ENCODE measurements at regions not wholly inside any gene's neighbourhood (a gene's known extent, or its start where the extent isn't known, plus 50 kb on each side); places are given as distances from the start of the nearest gene placed in this dataset.

- TF ChIP-seq CTCF (IDR thresholded peaks at IDR 0.05; ENCODE audit: insufficient read depth, low read length, poor library complexity, severe bottlenecking) = no peak
Measured at GRCh38 chr7:41261080-41261479, 441.8 kb downstream of the INHBA start.

DNA sequence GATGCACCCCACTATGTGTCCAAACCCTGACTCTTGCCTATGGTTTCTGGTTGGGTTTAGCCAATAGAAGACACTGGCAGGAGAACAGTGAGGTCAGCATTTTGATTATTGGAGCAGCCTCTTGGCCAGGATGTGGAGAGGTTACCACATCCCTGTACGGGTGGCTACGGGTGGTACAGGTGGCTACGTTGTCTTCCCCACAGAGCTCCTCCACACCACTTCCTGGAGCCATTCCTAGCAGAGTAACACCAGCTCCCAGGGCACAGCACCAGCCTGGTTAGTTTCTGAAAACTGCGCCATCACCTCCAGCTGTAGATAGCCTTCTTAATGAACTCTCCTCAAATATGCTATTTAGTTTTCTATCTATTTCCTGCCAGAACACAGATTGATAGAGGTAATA is 445.2 kb downstream of the INHBA start:
- DNase-seq (ENCODE audit: low read depth) = no peak
- H3K36me3 ChIP-seq (ENCODE audit: control insufficient read depth, insufficient read depth, low read length) = no peaks in the 10 kb centered on the region

More at GRCh38 chr7:41261080-41261479, 441.8 kb downstream of the INHBA start:
- Histone ChIP-seq H3K36me3 (ENCODE audit: control insufficient read depth, insufficient read depth, low read length) (no peaks in the 10 kb centered on the region), H3K4me3 (ENCODE audit: low read depth, low read length) (no peak overlapping the region), H3K27me3 (ENCODE audit: control insufficient read depth, insufficient read depth, low read length) (no peaks in the 10 kb centered on the region)
- no peak for DNase-seq (ENCODE audit: low read depth)

GRCh38 chr7:41256186-41256945 is 446.5 kb downstream of the INHBA start:
- no peak overlapping the region for H3K4me3 ChIP-seq (ENCODE audit: low read depth, low read length)
- no peak for TF ChIP-seq CTCF (IDR thresholded peaks at IDR 0.05; ENCODE audit: insufficient read depth, low read length, poor library complexity, severe bottlenecking)
- no peaks in the 10 kb centered on the region for H3K36me3 ChIP-seq (ENCODE audit: control insufficient read depth, insufficient read depth, low read length)
- no peak for DNase-seq (ENCODE audit: low read depth)
- H3K27me3 ChIP-seq (ENCODE audit: control insufficient read depth, insufficient read depth, low read length) = no peaks in the 10 kb centered on the region

More for the DNA sequence above, 445.2 kb downstream of the INHBA start:
- no peak overlapping the region for H3K4me3 ChIP-seq (ENCODE audit: low read depth, low read length)
- no peaks in the 10 kb centered on the region for H3K27me3 ChIP-seq (ENCODE audit: control insufficient read depth, insufficient read depth, low read length)
- TF ChIP-seq CTCF (IDR thresholded peaks at IDR 0.05; ENCODE audit: insufficient read depth, low read length, poor library complexity, severe bottlenecking) = no peak

- no peak for DNase-seq (ENCODE audit: low read depth)
- no peaks in the 10 kb centered on the region for H3K27me3 ChIP-seq (ENCODE audit: control insufficient read depth, insufficient read depth, low read length)
- TF ChIP-seq CTCF (IDR thresholded peaks at IDR 0.05; ENCODE audit: insufficient read depth, low read length, poor library complexity, severe bottlenecking) = no peak
- no peak overlapping the region for H3K4me3 ChIP-seq (ENCODE audit: low read depth, low read length)
- H3K36me3 ChIP-seq (ENCODE audit: control insufficient read depth, insufficient read depth, low read length) = no peaks in the 10 kb centered on the region
Measured at GRCh38 chr7:41255716-41256115, 447.2 kb downstream of the INHBA start.

DNA sequence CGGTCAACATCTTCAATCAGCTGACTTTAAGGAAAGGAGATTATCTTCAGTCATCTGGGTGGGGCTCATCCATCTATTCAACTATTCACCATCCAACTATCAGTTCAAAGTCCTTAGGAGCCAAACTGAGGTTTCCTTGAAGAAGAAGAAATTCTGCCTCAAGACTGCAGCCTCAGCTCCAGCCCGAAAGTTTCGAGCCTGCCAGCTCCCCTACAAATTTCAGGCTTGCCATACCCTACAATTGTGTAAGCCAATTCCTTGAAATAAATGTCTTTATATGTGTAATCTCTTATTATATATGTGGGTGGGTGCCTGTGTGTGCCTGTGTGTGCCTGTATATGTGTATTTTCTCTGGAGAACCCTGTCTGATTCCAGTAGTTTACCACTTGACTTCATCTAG is 447.8 kb downstream of the INHBA start:
- Histone ChIP-seq H3K27me3 (ENCODE audit: control insufficient read depth, insufficient read depth, low read length) (no peaks in the 10 kb centered on the region), H3K4me3 (ENCODE audit: low read depth, low read length) (no peak overlapping the region), H3K36me3 (ENCODE audit: control insufficient read depth, insufficient read depth, low read length) (no peaks in the 10 kb centered on the region)
- DNase-seq (ENCODE audit: low read depth) = no peak
- no peak for TF ChIP-seq CTCF (IDR thresholded peaks at IDR 0.05; ENCODE audit: insufficient read depth, low read length, poor library complexity, severe bottlenecking)

DNA sequence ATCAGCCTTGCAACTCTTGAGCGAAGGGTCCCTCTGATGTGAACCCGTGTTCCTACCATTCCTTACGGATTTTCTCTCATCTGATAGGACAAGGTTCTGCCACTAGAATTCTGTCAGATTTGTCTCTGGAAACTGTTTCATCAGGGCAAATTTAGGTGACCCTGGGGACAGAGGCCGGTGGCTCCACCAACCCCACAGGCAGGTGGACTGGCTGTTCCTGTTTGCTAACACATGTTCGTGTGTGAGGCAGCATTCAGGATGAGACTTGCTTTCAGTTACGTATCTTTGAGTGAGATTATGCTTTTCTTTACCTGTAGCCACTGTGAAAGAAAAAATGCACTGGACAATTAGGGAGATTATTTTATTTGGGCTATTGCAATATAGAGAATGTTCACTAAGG is 449.9 kb downstream of the INHBA start:
- H3K27me3 ChIP-seq (ENCODE audit: control insufficient read depth, insufficient read depth, low read length) = no peaks in the 10 kb centered on the region
- no peak for DNase-seq (ENCODE audit: low read depth)
- H3K36me3 ChIP-seq (ENCODE audit: control insufficient read depth, insufficient read depth, low read length) = no peaks in the 10 kb centered on the region
- TF ChIP-seq CTCF (IDR thresholded peaks at IDR 0.05; ENCODE audit: insufficient read depth, low read length, poor library complexity, severe bottlenecking) = no peak
- no peak overlapping the region for H3K4me3 ChIP-seq (ENCODE audit: low read depth, low read length)

All from kidney epithelial cell (primary cell).